K562 (cell line): ENCODE measurements at regions not wholly inside any gene's neighbourhood (a gene's known extent, or its start where the extent isn't known, plus 50 kb on each side); places are given as distances from the start of the nearest gene placed in this dataset.
A peak's percentile ranks its signal among the peaks of the same experiment; 100 is the strongest.

ENCODE experiments used
- ATAC-seq: fragments of 200-7000 bp; cut with Tn5 transposase; 3 replicates; pipeline ENCODE4 v1.9.1; 2020; ENCODE audit warnings: moderate library complexity
- BruUV-seq: library from RNA; stranded (reverse); fragments of 400-500 nt; replicated peaks from 2 replicates; lab custom pipeline; 2021; lab: Mats Ljungman, UMichigan
- CTCF ChIA-PET: fragments of 300-600 bp; formaldehyde crosslinking; extraction: SDS; loops from one replicate; lab custom pipeline; 2021; ENCODE audit warnings: low intra/inter-chr PET ratio; lab: Yijun Ruan, JAX
- POLR2A ChIA-PET: fragments of 300-600, 350-650 bp; sonication (Branson Sonifier 250); formaldehyde crosslinking; extraction: SDS; loops from one replicate; lab custom pipeline; 2021; ENCODE audit warnings: antibody characterized with exemption, inconsistent platforms; lab: Yijun Ruan, JAX
- DNase-seq, 4 experiments: peaks; one replicate each; pipeline versions ENCODE4 v3.0.0 to v3.0.0-alpha.2; 2011 to 2018; ENCODE audit warnings: low spot score in 3 of 4, mixed read lengths in 3 of 4; ENCODE audit errors: extremely low read depth in 1 of 4
- FAIRE-seq: peaks from 2 replicates; lab custom pipeline; 2011; peaks lifted over from hg19 to GRCh38; lab: Jason Lieb, UNC
- H2AFZ ChIP-seq: 2 replicates; pipeline ENCODE4 v1.6.0; 2011; ENCODE audit warnings: low read depth, low read length, control low read depth, inconsistent platforms
- H3K27ac ChIP-seq: fragments of 200-600 bp; 3 replicates; pipeline ENCODE4 v1.8.0; 2011; ENCODE audit warnings: low read depth, mild to moderate bottlenecking, control low read depth, inconsistent platforms, low read length, moderate library complexity, mixed read lengths; ENCODE audit errors: extremely low read depth
- H3K27me3 ChIP-seq, 2 experiments: fragments of 300-600 bp in 1 of 2; 2 replicates in 1 of 2; 3 replicates in 1 of 2; pipeline versions ENCODE4 v1.6.0 to v1.8.0; 2011; ENCODE audit warnings: inconsistent platforms in 2 of 2, low read length in 2 of 2, mild to moderate bottlenecking in 1 of 2, mixed read lengths in 1 of 2, moderate library complexity in 1 of 2; ENCODE audit not compliant: control insufficient read depth in 2 of 2, insufficient read depth in 2 of 2
- H3K36me3 ChIP-seq: fragments of 300-600 bp; 3 replicates; pipeline ENCODE4 v1.8.0; 2011; ENCODE audit warnings: mild to moderate bottlenecking, low read length, inconsistent platforms; ENCODE audit not compliant: control insufficient read depth, insufficient read depth
- H3K4me1 ChIP-seq, 2 experiments: fragments of 200-600 bp in 1 of 2; replicated peaks in 1 of 2; 2 replicates in 1 of 2; 3 replicates in 1 of 2; pipeline versions ENCODE4 v1.5.1 to v1.8.0; 2011; ENCODE audit warnings: inconsistent platforms in 2 of 2, low read length in 2 of 2, mild to moderate bottlenecking in 1 of 2, mixed read lengths in 1 of 2, moderate library complexity in 1 of 2; ENCODE audit not compliant: control insufficient read depth in 2 of 2, insufficient read depth in 2 of 2
- H3K4me2 ChIP-seq: 2 replicates; pipeline ENCODE4 v1.6.1; 2011; ENCODE audit warnings: low read length, control low read depth, inconsistent platforms, mixed read lengths; ENCODE audit not compliant: insufficient read depth
- H3K4me3 ChIP-seq: fragments of 200-600 bp; sonication (generic), shearing (Covaris generic); 2 replicates; pipeline ENCODE4 v1.5.1; 2016; ENCODE audit warnings: control low read depth, inconsistent platforms
- H3K79me2 ChIP-seq: fragments of 200-600 bp; 3 replicates; pipeline ENCODE4 v1.8.0; 2011; ENCODE audit warnings: low read length, inconsistent platforms; ENCODE audit not compliant: control insufficient read depth, insufficient read depth
- H3K9ac ChIP-seq, 2 experiments: 2 replicates each; pipeline versions ENCODE4 v1.6.0 to v1.6.1; 2011; ENCODE audit warnings: low read depth in 2 of 2, low read length in 2 of 2, control low read depth in 1 of 2, inconsistent platforms in 1 of 2, mild to moderate bottlenecking in 1 of 2, mixed read lengths in 1 of 2; ENCODE audit not compliant: insufficient read depth in 1 of 2
- H3K9me1 ChIP-seq: one replicate; pipeline ENCODE4 v1.6.0; 2011; ENCODE audit warnings: inconsistent platforms, mild to moderate bottlenecking, low read length, moderate library complexity; ENCODE audit not compliant: control insufficient read depth, insufficient read depth
- H3K9me3 ChIP-seq: replicated peaks from 2 replicates; pipeline ENCODE4 v1.5.1; 2011; ENCODE audit warnings: low read depth, low read length, inconsistent platforms; ENCODE audit not compliant: control insufficient read depth, insufficient read depth
- H4K20me1 ChIP-seq: replicated peaks from 2 replicates; pipeline ENCODE4 v1.6.1; 2011; ENCODE audit warnings: low read length, inconsistent platforms, mixed read lengths; ENCODE audit not compliant: control insufficient read depth, insufficient read depth
- EHMT2 ChIP-seq: fragments of 450-650 bp; IDR thresholded peaks from 2 replicates; pipeline ENCODE4 v1.6.1; 2018; ENCODE audit warnings: antibody characterized with exemption
- HMG20A ChIP-seq: fragments of 450-650 bp; formaldehyde crosslinking; conservative IDR thresholded peaks from 2 replicates; pipeline ENCODE4 v1.4.0; 2020; ENCODE audit warnings: mild to moderate bottlenecking, mixed read lengths
- MAFK ChIP-seq: IDR thresholded peaks from 2 replicates; pipeline ENCODE4 v1.6.1; 2011; ENCODE audit warnings: low read length, improper control_type of control experiment
- MED1 ChIP-seq: sonication (generic); formaldehyde crosslinking; IDR thresholded peaks from 2 replicates; pipeline ENCODE4 v1.8.1; 2023; ENCODE audit warnings: missing genetic modification reagents, borderline replicate concordance
- MTA2 ChIP-seq: fragments of 450-650 bp; IDR thresholded peaks from 2 replicates; pipeline ENCODE4 v1.6.1; 2016; ENCODE audit warnings: low read depth
- NCOR1 ChIP-seq: fragments of 450-650 bp; IDR thresholded peaks from 2 replicates; pipeline ENCODE4 v1.6.1; 2016; ENCODE audit warnings: mild to moderate bottlenecking, moderate library complexity
- POLR3G ChIP-seq: IDR thresholded peaks from 2 replicates; pipeline ENCODE4 v1.6.1; 2011; ENCODE audit not compliant: insufficient read length, insufficient replicate concordance; ENCODE audit errors: extremely low read depth
- RFX1 ChIP-seq: fragments of 450-650 bp; IDR thresholded peaks from 2 replicates; pipeline ENCODE4 v1.6.1; 2016; ENCODE audit warnings: mild to moderate bottlenecking, moderate library complexity
- TARDBP ChIP-seq: fragments of 450-650 bp; IDR thresholded peaks from 2 replicates; pipeline ENCODE4 v1.6.1; 2016
- ZNF589 ChIP-seq: fragments of 200-800 bp; sonication (Bioruptor generic); IDR thresholded peaks from 2 replicates; pipeline ENCODE4 v1.6.1; 2016; ENCODE audit warnings: low read depth, missing genetic modification characterization, missing compliant biosample characterization
- WGBS: fragments of 100-300 bp; shearing (Covaris generic); methylation state at CpG from one replicate; pipeline ENCODE4 v1.1.6; 2016; ENCODE audit warnings: low coverage, mixed read lengths; ENCODE audit not compliant: insufficient coverage; ENCODE audit errors: missing lambda C conversion rate; 5-methylcytosine and 5-hydroxymethylcytosine counted together
- in situ Hi-C: fragments of 300-500 bp; cut with MboI; formaldehyde crosslinking; loops from 4 replicates; pipeline ENCODE4 v1.15.0; 2018; ENCODE audit warnings: inconsistent platforms, mixed read lengths
- intact Hi-C: fragments of 100-400 bp; cut with micrococcal nuclease; formaldehyde crosslinking; loops from 2 replicates; pipeline ENCODE4 v1.14.2; 2022
- TF ChIP-seq, protein P1 (sequence below): fragments of 450-650 bp; formaldehyde crosslinking; IDR thresholded peaks from 2 replicates; pipeline ENCODE4 v1.4.0; 2020; ENCODE audit warnings: mild to moderate bottlenecking

DNA sequence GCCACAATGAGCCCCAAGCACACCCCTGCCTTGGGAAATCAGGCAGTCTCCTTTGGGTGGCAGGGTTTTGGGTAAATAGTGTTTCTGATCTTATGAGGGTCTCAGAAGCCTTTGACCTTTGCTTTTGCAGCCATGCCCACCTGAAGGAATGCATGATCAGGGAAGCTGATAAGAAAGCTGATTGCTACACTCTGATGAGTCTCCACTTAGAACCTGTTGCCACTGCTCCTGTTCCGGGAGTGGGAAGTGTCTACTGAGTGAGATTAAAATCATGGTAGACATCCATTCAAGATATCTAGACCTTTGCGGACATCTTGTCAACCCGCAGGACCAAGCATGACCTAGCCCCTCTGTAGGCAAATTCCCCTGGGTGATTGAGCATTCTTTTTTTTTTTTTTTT is 282.6 kb downstream of the SKIDA1 start:
- FAIRE-seq = no peak
- no peaks in the 10 kb centered on the region for H4K20me1 ChIP-seq
- no peaks in the 10 kb centered on the region; a peak in 2 of 5 replicates for H3K4me1 ChIP-seq
- BruUV-seq = no TSS peak
- H3K27ac ChIP-seq = no peak overlapping the region
- ATAC-seq = no peak
- H3K9me1 ChIP-seq = no peaks in the 10 kb centered on the region
- H3K79me2 ChIP-seq = no peaks in the 10 kb centered on the region
- no peak overlapping the region for H2AFZ ChIP-seq
- intact Hi-C loops = no loop called here
- TF ChIP-seq TARDBP (no peak), EHMT2 (no peak), MTA2 (no peak), ZNF589 (no peak), NCOR1 (no peak), MED1 (CRISPR knock-in tag) (no peak)
- TF ChIP-seq, protein P1, sequence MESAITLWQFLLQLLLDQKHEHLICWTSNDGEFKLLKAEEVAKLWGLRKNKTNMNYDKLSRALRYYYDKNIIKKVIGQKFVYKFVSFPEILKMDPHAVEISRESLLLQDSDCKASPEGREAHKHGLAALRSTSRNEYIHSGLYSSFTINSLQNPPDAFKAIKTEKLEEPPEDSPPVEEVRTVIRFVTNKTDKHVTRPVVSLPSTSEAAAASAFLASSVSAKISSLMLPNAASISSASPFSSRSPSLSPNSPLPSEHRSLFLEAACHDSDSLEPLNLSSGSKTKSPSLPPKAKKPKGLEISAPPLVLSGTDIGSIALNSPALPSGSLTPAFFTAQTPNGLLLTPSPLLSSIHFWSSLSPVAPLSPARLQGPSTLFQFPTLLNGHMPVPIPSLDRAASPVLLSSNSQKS = no peak
- POLR2A ChIA-PET = no interaction called here
- CTCF ChIA-PET = no interaction called here
- no peaks in the 10 kb centered on the region for H3K27me3 ChIP-seq
- no peak overlapping the region for H3K9ac ChIP-seq
- H3K9me3 ChIP-seq = no peaks in the 10 kb centered on the region
- in situ Hi-C loops = no loop called here
- H3K4me2 ChIP-seq = no peak overlapping the region
- DNase-seq = no peak
- 26% methylated on average over 3 of the region's 3 CpGs for WGBS
- no peak overlapping the region for H3K4me3 ChIP-seq
- H3K36me3 ChIP-seq = no peaks in the 10 kb centered on the region

DNA sequence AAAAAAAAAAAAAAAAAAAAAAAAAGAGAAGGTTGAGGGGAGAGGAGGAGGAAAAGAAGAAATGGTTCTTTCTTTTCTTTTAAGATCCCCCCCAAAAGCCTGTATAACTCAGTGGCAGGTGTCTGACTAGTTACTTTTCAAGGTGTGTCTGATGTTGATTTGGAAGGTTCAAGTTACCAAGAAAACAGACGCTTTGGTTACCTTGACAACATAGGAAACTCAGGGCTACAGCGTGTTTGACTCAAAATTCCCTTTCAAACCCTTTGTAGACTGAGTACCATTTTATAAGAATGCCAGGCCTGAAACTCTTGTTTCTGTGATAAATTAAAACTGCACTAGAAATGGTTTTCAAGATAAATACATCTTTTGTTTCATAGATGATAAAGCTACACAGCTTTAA is 286.8 kb downstream of the SKIDA1 start:
- in situ Hi-C loops = no loop called here
- H3K27me3 ChIP-seq = no peaks in the 10 kb centered on the region
- H3K4me1 ChIP-seq = no peaks in the 10 kb centered on the region; a peak in 2 of 5 replicates
- H3K9me1 ChIP-seq = no peaks in the 10 kb centered on the region
- FAIRE-seq = no peak
- H3K36me3 ChIP-seq = no peaks in the 10 kb centered on the region
- POLR2A ChIA-PET = no interaction called here
- no peaks in the 10 kb centered on the region for H3K9me3 ChIP-seq
- no peak overlapping the region for H3K9ac ChIP-seq
- ATAC-seq = no peak
- H4K20me1 ChIP-seq = no peaks in the 10 kb centered on the region
- no peak overlapping the region for H3K4me3 ChIP-seq
- intact Hi-C loops = no loop called here
- BruUV-seq = no TSS peak
- H3K27ac ChIP-seq = no peak overlapping the region
- H3K4me2 ChIP-seq = no peak overlapping the region
- no peak overlapping the region for H2AFZ ChIP-seq
- TF ChIP-seq RFX1 (peak; percentile 58), POLR3G (no peak), HMG20A (no peak), MAFK (no peak)
- 4% methylated on average over 2 of the region's 2 CpGs for WGBS
- DNase-seq = no peak
- no peaks in the 10 kb centered on the region for H3K79me2 ChIP-seq
- CTCF ChIA-PET = no interaction called here
